Retinal pigment epithelial cell (primary cell): ENCODE measurements at regions not wholly inside any gene's neighbourhood (a gene's known extent, or its start where the extent isn't known, plus 50 kb on each side); places are given as distances from the start of the nearest gene placed in this dataset.

Source experiments
- DNase-seq: peaks from one replicate; pipeline ENCODE4 v3.0.0-alpha.2; 2010; ENCODE audit warnings: low read depth
- H3K4me3 ChIP-seq: 2 replicates; pipeline ENCODE4 v1.5.1; 2011; ENCODE audit warnings: mild to moderate bottlenecking, low read length, control low read depth, moderate library complexity
- TF ChIP-seq, protein P1 (sequence below): conservative IDR thresholded peaks from 2 replicates; pipeline ENCODE4 v1.5.1; 2011; ENCODE audit warnings: low read depth, low read length, control low read depth, inconsistent platforms

DNA sequence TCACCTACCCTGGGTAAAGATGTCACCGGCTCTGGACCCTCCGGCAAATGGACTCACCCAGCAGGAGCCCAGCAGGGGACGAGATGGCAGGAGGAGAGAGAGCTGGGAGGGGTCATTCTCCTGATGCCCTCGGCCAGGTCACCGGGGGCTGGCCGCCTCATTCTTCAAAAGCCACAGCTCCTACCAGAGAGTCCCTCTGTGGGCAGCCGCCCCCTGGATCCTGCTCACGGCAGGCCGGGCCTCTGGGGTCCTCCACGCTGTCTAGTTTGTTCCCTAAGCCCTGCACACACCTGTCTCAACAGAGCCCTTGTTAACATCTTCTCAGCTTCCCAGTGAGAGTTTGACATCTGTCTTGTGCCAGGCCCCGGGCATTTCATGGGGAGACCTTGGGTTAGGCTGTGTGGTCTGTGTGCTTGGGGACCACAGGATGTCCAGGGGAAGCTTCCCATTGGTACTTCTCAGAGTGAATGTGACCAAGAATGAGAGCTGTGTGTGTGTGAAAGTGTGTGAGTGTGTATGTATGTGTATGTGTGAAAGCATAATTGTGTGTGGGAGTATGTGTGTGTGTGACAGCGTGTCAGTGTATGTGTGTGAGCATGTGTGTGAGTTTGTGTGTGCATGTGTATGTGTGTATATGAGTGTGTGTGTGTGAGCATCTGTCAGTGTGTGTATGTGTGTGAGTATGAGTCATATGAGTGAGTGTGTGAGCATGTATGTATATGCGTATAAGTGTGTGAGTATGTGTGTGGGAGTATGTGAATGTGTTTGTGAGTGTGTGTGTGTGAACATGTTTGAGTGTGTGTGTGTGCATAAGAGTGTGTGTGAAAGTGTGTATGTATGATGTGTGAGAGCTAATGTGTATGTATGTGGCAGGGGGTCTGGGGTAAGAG is 65.5 kb upstream of the BCO1 start:
- TF ChIP-seq, protein P1, sequence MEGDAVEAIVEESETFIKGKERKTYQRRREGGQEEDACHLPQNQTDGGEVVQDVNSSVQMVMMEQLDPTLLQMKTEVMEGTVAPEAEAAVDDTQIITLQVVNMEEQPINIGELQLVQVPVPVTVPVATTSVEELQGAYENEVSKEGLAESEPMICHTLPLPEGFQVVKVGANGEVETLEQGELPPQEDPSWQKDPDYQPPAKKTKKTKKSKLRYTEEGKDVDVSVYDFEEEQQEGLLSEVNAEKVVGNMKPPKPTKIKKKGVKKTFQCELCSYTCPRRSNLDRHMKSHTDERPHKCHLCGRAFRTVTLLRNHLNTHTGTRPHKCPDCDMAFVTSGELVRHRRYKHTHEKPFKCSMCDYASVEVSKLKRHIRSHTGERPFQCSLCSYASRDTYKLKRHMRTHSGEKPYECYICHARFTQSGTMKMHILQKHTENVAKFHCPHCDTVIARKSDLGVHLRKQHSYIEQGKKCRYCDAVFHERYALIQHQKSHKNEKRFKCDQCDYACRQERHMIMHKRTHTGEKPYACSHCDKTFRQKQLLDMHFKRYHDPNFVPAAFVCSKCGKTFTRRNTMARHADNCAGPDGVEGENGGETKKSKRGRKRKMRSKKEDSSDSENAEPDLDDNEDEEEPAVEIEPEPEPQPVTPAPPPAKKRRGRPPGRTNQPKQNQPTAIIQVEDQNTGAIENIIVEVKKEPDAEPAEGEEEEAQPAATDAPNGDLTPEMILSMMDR: no peak
- no peak overlapping the region for H3K4me3 ChIP-seq
- no peak for DNase-seq

DNA sequence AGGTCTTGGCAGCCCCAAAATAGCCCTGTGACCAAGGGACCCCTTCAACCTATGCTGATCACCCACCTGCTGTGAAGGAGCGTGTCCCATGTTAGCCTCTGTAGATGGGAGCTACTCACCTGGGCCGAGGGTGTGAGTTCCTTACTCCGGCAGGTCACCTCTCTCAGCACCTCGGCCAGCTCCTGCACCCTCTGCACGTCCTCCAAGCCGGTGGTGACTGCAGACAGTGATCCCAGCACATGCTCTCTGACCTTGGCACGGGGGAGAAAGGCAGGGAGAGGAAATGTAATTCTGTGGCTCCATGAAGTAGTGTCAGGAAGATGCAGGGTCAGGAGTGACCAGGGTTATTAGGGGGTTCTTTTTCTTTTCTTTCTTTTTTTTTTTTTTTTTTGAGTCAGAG is 67.7 kb upstream of the BCO1 start:
- TF ChIP-seq, protein P1: no peak
- no peak overlapping the region for H3K4me3 ChIP-seq
- no peak for DNase-seq

DNA sequence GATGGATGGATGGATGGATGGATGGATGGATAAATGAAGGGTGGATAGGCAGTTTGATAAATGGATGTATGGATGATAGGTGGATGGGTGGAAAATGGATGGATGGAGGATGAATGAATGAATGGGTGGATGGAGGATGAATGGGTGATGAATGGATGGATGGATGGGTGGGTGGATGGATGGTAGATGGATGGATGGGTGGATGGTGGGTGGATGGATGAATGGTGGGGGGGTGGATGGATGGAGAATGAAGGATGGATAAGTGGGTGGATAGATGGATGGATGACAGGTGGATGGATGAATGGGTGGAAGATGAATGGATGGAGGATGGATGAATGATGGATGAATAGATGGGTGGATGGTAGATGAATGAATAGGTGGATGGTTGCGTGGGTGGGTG is 70.1 kb upstream of the BCO1 start:
- TF ChIP-seq, protein P1: no peak

DNA sequence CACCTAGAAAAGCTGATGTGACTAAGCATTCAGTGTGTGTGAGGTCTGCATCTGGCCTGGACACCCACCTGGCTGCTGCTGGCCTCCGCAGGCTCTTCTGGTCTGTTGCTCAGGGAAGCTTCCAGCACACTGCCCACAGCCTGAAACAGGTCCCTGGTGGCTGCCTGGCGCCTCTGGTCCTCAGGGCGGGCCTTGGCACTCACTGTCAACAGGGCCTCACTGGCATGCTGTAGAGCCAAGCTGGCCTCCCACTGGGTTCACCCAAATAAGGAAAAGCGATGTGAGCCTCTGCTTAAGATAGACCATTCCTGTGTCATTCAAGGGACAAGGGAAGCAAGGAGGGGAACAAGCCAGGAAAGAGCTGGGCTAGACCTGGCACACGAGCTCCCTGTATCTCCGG is 70.6 kb upstream of the BCO1 start:
- TF ChIP-seq, protein P1: no peak

More for the DNA sequence above, 70.1 kb upstream of the BCO1 start:
- no peak overlapping the region for H3K4me3 ChIP-seq
- DNase-seq: no peak

DNA sequence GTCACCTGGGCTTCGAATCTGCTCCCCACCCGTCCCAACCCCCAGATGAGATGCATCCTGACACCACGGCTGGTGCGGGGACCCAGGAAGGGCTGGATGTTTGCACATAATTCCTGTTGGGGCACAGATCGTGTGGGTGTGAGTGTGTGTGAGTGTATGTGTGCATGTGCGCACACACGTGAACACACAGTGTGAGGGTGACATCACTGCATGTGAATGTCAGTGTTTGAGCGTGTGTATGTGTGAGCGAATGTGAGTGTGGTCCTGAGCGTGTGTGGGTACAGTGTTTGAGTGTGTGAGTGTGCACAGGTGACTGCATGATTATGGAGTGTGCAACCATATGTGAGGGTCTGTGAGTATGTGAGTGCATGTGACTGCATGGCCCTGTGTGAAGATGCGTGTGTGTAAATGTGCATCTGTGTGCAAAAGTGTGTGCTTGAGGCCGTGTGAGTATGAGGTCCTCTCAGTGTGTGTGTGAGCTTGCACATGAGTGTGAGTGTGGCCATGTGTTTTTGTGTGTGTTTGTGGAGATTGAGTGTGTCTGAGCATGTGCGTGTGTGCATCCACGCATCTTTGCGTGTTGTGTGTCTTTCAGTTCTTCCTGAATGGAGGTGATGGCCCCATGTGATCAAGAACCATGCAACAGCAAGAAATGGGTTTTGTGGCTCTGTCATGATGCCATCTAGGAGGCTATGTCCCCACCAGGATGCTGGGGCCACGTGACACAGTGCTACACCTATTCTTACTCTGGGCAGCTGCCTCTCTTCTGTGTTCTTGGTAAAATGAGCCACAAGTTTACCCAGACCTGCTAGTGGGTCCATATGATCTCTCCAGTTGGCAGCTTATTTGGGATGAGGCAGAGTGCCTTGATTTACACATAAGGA is 70.5 kb upstream of the GCSH start:
- no peak overlapping the region for H3K4me3 ChIP-seq
- no peak for DNase-seq
- TF ChIP-seq, protein P1: no peak

More for the DNA sequence above, 70.6 kb upstream of the BCO1 start:
- no peak for DNase-seq
- H3K4me3 ChIP-seq: no peak overlapping the region

DNA sequence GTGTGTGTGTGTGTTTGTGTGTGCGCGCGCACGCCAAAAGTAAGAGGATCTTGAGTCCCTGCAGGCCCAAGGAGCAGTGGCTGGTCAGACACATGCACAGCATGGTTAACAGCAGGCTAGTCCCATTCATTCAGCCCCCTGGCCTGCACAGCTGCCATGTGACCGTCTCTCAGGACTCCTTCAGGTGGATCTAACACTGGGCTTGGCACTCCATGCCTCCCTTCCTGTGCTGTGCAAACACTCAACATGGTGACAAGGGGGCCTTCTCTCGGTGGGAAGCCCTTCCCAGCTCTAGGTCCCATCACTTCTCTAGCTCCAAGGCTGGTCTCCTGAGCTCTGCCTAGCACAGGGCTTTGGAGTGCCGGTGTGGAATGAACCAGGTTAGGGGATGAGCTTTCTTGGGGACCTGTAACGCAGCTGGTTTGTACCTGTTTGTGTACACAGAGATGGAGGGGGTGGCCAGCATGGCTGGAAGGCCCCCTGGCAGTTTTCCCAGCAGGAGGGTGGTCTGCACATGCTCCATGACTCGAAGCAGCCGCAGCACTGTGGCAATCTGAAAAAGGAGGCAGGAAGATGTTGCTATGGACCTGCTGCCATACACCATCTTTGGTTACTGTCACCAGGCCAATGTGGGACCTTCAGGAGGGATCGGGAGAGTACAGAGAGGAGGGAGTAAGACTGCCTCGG is 69.4 kb upstream of the GCSH start:
- no peak for DNase-seq
- no peak overlapping the region for H3K4me3 ChIP-seq
- TF ChIP-seq, protein P1: no peak
